ENCODE measurements at regions not wholly inside any gene's neighbourhood (a gene's known extent, or its start where the extent isn't known, plus 50 kb on each side); places are given as distances from the start of the nearest gene placed in this dataset.

DNA sequence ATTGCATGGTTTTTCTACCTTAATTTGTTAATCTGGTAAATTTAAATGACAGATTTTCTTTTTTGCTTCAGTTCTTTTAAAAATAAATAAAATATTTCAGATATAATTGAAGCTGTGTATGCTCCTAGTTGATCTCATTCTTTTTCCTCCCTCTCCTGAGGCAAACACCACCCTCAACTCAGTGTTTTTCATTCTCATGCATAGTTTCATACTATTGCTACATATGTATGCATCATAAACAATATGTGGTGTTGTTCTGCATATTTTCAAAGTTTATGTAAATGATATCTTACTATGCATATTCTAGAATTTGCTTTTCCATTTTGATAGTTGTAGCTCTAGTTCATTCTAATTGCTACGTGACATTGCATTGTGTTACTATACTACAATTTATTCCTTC, 257.2 kb upstream of the POU3F1 start:
- H3K9me3 ChIP-seq (ENCODE audit: insufficient read depth, low read length) = no peaks in the 10 kb centered on the region
- no peaks in the 10 kb centered on the region for H3K27me3 ChIP-seq (ENCODE audit: low read length)
- no peaks in the 10 kb centered on the region for H3F3A ChIP-seq (ENCODE audit: insufficient read depth)
- H4K20me1 ChIP-seq (ENCODE audit: low read depth, low read length) = no peaks in the 10 kb centered on the region
- no peak overlapping the region for H3K27ac ChIP-seq (ENCODE audit: low read depth, low read length)
- H3K9me2 ChIP-seq (replicated peaks; ENCODE audit: insufficient read depth, low read length) = no peaks in the 10 kb centered on the region
- no peaks in the 10 kb centered on the region for H3K79me2 ChIP-seq (ENCODE audit: insufficient read depth, low read length)
- H3K4me3 ChIP-seq (ENCODE audit: insufficient read depth, low read length, poor library complexity, severe bottlenecking) = no peak overlapping the region
- no peak overlapping the region for H2AFZ ChIP-seq (ENCODE audit: low read depth, low read length, severe bottlenecking)
- no peak overlapping the region for H3K9ac ChIP-seq (ENCODE audit: low read length)
- TF ChIP-seq, protein P1, sequence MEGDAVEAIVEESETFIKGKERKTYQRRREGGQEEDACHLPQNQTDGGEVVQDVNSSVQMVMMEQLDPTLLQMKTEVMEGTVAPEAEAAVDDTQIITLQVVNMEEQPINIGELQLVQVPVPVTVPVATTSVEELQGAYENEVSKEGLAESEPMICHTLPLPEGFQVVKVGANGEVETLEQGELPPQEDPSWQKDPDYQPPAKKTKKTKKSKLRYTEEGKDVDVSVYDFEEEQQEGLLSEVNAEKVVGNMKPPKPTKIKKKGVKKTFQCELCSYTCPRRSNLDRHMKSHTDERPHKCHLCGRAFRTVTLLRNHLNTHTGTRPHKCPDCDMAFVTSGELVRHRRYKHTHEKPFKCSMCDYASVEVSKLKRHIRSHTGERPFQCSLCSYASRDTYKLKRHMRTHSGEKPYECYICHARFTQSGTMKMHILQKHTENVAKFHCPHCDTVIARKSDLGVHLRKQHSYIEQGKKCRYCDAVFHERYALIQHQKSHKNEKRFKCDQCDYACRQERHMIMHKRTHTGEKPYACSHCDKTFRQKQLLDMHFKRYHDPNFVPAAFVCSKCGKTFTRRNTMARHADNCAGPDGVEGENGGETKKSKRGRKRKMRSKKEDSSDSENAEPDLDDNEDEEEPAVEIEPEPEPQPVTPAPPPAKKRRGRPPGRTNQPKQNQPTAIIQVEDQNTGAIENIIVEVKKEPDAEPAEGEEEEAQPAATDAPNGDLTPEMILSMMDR (IDR thresholded peaks at IDR 0.05; ENCODE audit: insufficient read depth, low read length, poor library complexity, severe bottlenecking) = no peak
- TF ChIP-seq EZH2phosphoT487 (conservative IDR thresholded peaks at IDR 0.05; ENCODE audit: low read length) = no peak
- H3K36me3 ChIP-seq (ENCODE audit: low read length) = no peaks in the 10 kb centered on the region
- H3K4me2 ChIP-seq (ENCODE audit: low read depth, low read length, poor library complexity, severe bottlenecking) = no peak overlapping the region

DNA sequence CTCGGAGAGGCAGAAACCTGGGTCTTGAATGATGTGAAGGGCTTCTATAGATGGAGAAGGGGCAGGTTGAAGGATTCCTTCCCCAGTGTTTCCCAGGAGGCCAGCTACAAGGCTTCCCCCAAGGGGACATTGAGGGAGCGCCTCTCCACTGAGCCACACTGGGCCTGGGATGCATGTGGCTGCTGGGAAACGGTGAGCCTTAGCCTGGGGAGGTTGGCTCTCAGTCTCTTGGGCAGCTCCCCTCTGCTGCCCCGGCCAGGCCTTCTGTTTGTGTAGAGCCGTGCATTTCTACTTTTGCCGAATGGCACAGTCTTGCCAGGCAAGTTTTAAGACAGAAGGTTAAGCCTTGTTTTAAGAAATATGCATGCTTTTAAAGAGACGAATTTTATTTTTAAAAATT, 254.4 kb upstream of the POU3F1 start:
- TF ChIP-seq, protein P1 (IDR thresholded peaks at IDR 0.05; ENCODE audit: insufficient read depth, low read length, poor library complexity, severe bottlenecking) = no peak
- no peak for TF ChIP-seq EZH2phosphoT487 (conservative IDR thresholded peaks at IDR 0.05; ENCODE audit: low read length)
- no peaks in the 10 kb centered on the region for H3F3A ChIP-seq (ENCODE audit: insufficient read depth)
- H3K79me2 ChIP-seq (ENCODE audit: insufficient read depth, low read length) = no peaks in the 10 kb centered on the region
- no peaks in the 10 kb centered on the region for H4K20me1 ChIP-seq (ENCODE audit: low read depth, low read length)
- H3K9ac ChIP-seq (ENCODE audit: low read length) = no peak overlapping the region
- no peak overlapping the region for H3K4me2 ChIP-seq (ENCODE audit: low read depth, low read length, poor library complexity, severe bottlenecking)
- H3K36me3 ChIP-seq (ENCODE audit: low read length) = no peaks in the 10 kb centered on the region
- no peak overlapping the region for H2AFZ ChIP-seq (ENCODE audit: low read depth, low read length, severe bottlenecking)
- no peaks in the 10 kb centered on the region for H3K9me3 ChIP-seq (ENCODE audit: insufficient read depth, low read length)
- H3K4me3 ChIP-seq (ENCODE audit: insufficient read depth, low read length, poor library complexity, severe bottlenecking) = no peak overlapping the region
- H3K9me2 ChIP-seq (replicated peaks; ENCODE audit: insufficient read depth, low read length) = no peaks in the 10 kb centered on the region
- no peak overlapping the region for H3K27ac ChIP-seq (ENCODE audit: low read depth, low read length)
- H3K27me3 ChIP-seq (ENCODE audit: low read length) = no peaks in the 10 kb centered on the region

DNA sequence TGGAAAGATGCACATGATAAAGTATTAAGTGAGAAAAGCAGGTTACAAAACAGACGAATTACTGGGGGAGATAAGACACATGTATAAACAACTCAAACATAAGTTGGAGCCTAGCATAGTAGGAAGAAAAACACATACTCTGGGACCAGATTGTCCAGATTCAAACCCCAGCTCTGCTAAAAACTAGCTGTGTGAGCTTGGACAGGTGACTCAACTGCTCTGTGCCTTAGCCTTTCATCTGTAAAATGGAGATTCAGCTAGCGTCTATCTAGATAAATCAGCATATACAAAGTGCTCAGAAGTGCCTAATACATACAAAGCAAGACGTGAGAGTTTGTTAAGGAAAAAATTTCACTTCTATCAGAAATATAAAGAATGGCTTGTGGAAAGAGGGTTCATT, 254.0 kb upstream of the POU3F1 start:
- Histone ChIP-seq H3K4me2 (ENCODE audit: low read depth, low read length, poor library complexity, severe bottlenecking) (no peak overlapping the region), H4K20me1 (ENCODE audit: low read depth, low read length) (no peaks in the 10 kb centered on the region), H3K4me3 (ENCODE audit: insufficient read depth, low read length, poor library complexity, severe bottlenecking) (no peak overlapping the region), H3K36me3 (ENCODE audit: low read length) (no peaks in the 10 kb centered on the region), H3K27ac (ENCODE audit: low read depth, low read length) (no peak overlapping the region), H3K27me3 (ENCODE audit: low read length) (no peaks in the 10 kb centered on the region), H3F3A (ENCODE audit: insufficient read depth) (no peaks in the 10 kb centered on the region), H2AFZ (ENCODE audit: low read depth, low read length, severe bottlenecking) (no peak overlapping the region), H3K9ac (ENCODE audit: low read length) (no peak overlapping the region), H3K79me2 (ENCODE audit: insufficient read depth, low read length) (no peaks in the 10 kb centered on the region), H3K9me2 (replicated peaks; ENCODE audit: insufficient read depth, low read length) (no peaks in the 10 kb centered on the region), H3K9me3 (ENCODE audit: insufficient read depth, low read length) (no peaks in the 10 kb centered on the region)
- no peak for TF ChIP-seq EZH2phosphoT487 (conservative IDR thresholded peaks at IDR 0.05; ENCODE audit: low read length)
- TF ChIP-seq, protein P1 (IDR thresholded peaks at IDR 0.05; ENCODE audit: insufficient read depth, low read length, poor library complexity, severe bottlenecking) = no peak
